GM08714 (cell line): ENCODE measurements at regions not wholly inside any gene's neighbourhood (a gene's known extent, or its start where the extent isn't known, plus 50 kb on each side); places are given as distances from the start of the nearest gene placed in this dataset.

Experiments used
- H3K4me3 ChIP-seq: fragments of 200-500 bp; sonication (Bioruptor generic); 2 replicates; pipeline ENCODE4 v1.5.1; 2014; ENCODE audit warnings: mild to moderate bottlenecking, low read length, inconsistent platforms
- ZNF274 ChIP-seq: IDR thresholded peaks from 2 replicates; pipeline ENCODE4 v1.6.1; 2012; ENCODE audit warnings: mild to moderate bottlenecking, low read depth, low read length

DNA sequence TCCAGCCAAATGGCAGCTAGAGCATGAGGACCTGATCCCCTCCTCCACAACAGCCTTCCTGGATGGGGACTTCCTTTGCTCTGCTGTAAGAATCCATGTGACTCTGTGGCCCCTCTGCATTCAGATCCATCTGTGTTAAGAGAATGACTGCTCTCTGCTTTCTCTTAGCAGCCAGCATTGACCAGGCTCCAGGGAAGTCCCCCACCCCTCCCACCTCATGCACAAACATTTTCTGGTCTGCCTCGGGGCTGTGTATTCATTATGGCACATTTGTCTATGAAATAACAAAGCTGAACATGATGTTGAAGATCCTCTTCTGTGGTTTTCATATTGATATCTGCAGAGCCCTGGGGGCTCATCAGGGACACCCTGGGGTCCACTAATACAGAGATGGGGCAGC, 201.7 kb downstream of the NUAK1 start:
- H3K4me3 ChIP-seq, result no peak overlapping the region
- no peak for TF ChIP-seq ZNF274

DNA sequence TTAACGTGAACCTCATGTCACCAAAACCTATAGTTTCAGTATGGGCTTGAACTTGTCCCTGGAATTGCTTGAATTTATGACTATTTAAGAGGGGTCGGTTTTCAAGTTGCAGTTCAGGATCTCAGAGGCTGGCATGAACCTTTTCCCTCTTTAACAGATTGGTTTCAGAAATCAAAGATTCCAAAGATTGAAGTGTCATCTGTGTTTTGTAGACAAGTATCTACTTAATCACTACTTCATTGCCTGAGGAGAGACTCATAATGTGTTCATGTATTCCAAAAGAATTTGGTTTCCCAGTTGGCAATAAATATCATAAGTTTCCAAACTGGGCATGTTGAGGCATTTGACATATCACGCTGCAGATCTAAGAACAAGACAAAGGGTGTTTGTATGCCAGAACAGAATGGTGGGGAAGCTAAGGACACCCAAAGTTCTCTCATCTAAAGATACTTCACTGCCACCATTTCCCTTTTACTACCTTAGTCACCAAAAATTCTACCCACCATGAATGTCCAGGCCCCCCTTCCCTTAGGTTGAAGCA, 199.5 kb downstream of the NUAK1 start:
- no peak for TF ChIP-seq ZNF274

DNA sequence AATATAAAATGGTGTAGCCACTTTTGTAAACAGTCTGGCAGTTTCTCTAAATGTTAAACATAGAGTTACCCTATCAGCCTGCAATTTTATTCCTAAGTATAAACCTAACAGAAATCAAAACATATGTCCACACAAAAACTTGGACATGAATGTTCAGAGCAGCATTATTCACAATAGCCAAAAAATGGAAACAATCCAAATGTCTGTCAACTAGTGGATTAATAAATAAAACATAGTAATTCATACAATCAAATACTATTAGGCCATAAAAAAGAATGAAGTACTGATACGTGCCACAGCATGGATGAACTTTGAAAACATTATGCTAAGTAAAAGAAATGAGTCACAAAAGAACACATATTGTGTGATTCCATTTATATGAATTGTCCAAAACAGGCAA, 196.5 kb downstream of the NUAK1 start:
- H3K4me3 ChIP-seq, result no peak overlapping the region
- TF ChIP-seq ZNF274, result no peak

More for the DNA sequence above, 199.5 kb downstream of the NUAK1 start:
- no peak overlapping the region for H3K4me3 ChIP-seq

DNA sequence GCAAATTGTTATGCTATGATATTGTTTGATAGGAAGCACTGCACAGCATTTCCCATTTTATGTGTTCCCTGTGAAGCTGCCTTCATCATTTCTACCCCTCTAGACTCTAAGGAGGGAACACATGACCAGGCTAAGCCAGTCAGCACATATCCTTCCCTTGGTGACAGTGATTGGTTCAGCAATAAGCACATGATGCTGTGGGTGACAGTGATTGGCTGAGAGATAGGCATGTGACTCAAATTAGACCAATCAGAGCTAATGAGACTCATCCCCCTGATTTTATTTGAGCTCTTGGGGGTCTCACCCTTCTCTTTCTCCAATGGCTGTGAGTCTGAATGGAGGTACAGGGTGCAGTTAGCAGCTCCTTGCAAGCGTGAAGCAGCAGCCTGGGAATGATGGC, 195.2 kb downstream of the NUAK1 start:
- no peak for TF ChIP-seq ZNF274

GRCh38 chr12:105944628-105945027, 194.1 kb downstream of the NUAK1 start:
- no peak overlapping the region for H3K4me3 ChIP-seq
- TF ChIP-seq ZNF274, result no peak

More for the DNA sequence above, 195.2 kb downstream of the NUAK1 start:
- H3K4me3 ChIP-seq, result no peak overlapping the region

GRCh38 chr12:105945880-105946279, 192.9 kb downstream of the NUAK1 start:
- TF ChIP-seq ZNF274, result no peak
- H3K4me3 ChIP-seq, result no peak overlapping the region

GRCh38 chr12:105946493-105946901, 192.3 kb downstream of the NUAK1 start:
- no peak overlapping the region for H3K4me3 ChIP-seq
- no peak for TF ChIP-seq ZNF274

DNA sequence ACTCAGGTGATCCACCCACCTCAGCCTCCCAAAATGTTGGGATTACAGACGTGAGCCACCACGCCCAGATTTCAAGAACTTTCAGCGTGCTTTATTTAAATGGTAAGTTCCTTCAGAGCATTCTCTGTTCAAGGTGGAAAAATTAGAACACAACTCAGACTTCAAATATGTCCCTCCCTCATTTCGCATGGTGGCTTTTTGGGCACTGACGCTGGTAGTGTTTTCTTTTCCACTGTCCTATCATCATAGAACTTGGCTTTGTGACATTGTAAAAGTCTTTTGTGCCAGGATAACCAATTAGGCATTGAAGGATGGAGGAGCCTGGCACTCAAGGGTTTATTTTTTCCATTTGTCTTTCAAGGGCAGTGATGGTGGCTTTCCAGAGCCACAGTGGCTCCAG, 190.8 kb downstream of the NUAK1 start:
- TF ChIP-seq ZNF274, result no peak
- H3K4me3 ChIP-seq, result no peak overlapping the region

DNA sequence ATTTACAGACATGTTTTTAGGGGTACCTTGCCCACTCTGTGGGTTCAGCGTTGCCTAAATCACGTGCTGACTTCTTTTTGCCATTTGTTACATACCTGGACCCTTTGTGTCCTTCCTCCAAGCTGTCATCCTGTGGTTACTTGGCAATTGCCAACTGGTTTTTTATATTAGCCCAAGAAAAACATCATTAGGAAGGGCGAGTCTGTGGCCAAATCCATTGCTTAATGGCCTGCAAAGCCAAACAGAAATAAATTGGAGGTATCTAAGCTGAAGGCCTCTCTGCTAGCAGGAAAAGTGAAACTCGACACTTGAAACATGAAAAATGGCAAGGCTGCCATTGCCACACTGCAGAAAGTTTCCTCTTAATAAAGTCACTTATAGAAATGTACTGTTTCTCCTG, 190.4 kb downstream of the NUAK1 start:
- TF ChIP-seq ZNF274, result no peak
- H3K4me3 ChIP-seq, result no peak overlapping the region

- H3K4me3 ChIP-seq, result no peak overlapping the region
- TF ChIP-seq ZNF274, result no peak
Observed at GRCh38 chr12:105949391-105949790, 189.4 kb downstream of the NUAK1 start.

DNA sequence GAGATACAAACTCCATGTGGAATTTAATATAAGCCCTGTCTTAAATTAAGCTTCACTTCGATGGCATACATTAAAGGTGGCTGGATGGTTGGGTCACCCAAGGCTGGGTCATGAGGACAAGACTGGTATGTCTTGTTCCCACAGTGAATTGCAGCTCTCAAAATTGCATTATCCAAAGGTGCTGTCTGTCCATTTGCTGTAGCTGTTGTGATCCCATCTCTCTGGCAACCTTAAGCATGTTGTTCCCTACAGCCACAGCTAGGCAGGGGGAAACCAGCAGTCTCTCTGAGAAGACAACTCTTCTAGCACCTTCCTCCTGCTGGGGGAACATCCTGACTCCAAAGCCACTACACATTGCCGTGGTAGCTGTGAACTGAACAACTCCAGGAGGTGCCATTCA, 187.0 kb downstream of the NUAK1 start:
- no peak overlapping the region for H3K4me3 ChIP-seq

GRCh38 chr12:105954951-105955931, 183.5 kb downstream of the NUAK1 start:
- no peak for TF ChIP-seq ZNF274
- H3K4me3 ChIP-seq, result no peak overlapping the region

More for the DNA sequence above, 187.0 kb downstream of the NUAK1 start:
- no peak for TF ChIP-seq ZNF274

GRCh38 chr12:105955976-105956375, 182.8 kb downstream of the NUAK1 start:
- no peak overlapping the region for H3K4me3 ChIP-seq
- TF ChIP-seq ZNF274, result no peak

DNA sequence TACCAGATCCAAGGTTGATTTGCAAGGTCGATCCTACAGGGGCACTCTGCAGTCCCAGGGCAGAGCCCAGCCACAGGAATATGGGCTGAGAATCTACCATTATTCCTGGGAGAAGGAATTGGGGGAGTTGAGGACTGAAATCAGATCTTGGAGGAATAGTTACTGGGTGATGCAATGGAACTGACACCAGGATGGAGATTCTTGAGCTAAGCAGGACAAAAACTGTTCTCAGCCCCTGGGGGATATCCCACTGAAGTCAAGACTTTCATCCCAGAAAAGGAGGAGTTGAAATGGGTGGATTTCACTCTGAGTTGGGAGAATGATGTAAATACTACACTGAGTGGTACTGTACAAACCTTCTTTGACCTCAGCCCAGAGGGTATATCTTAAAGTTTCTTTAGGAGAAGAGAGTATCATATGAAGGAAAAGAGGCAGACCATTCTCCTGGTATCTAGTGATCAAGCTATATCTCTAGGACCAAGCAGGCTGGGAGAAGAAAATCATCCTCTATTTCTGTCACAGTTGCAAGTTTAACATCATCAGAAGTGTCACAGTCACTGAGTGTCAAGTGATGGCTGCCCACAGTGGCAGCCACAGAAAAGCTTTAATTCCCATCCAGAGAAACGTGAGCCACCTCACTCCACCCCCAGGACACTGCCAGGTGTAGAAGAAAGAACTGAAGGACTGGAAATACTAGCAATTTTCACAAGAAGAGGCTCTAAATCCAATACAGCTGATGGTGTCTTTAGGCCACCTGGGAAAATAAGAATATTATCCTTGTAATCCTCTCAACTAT, 181.9 kb downstream of the NUAK1 start:
- TF ChIP-seq ZNF274, result no peak
- H3K4me3 ChIP-seq, result no peak overlapping the region
